HG02870 (cell line): ENCODE measurements at regions not wholly inside any gene's neighbourhood (a gene's known extent, or its start where the extent isn't known, plus 50 kb on each side); places are given as distances from the start of the nearest gene placed in this dataset.

ENCODE experiments used
- ATAC-seq: cut with Tn5 transposase; IDR thresholded peaks from one replicate; pipeline ENCODE4 v1.9.1; 2021; ENCODE audit warnings: mild to moderate bottlenecking, moderate library complexity; ENCODE audit not compliant: unreplicated experiment

GRCh38 chrX:149992918-149993317, 54.6 kb upstream of the EOLA2 start:
- ATAC-seq = no peak

DNA sequence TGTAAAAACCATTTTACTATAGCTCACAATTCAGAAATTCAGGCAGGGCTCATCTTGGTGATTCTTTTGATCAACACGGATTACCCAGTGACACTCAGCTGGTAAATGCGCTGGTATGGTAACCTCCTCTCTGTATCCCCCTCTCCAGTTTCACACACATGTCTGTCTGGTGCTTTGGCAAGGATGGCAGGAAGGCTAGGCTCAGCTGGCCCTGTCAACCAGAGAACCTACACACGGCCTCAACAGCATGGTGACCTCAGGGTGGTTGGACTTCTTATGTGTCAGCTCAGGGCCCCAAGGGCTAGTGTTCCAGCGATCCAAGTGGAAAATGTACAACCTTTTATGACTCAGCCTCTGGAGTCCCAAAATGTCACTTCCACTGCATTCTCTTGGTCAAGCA, 55.7 kb upstream of the EOLA2 start:
- ATAC-seq = no peak

GRCh38 chrX:149996515-149996914, 58.2 kb upstream of the EOLA2 start:
- ATAC-seq = no peak

DNA sequence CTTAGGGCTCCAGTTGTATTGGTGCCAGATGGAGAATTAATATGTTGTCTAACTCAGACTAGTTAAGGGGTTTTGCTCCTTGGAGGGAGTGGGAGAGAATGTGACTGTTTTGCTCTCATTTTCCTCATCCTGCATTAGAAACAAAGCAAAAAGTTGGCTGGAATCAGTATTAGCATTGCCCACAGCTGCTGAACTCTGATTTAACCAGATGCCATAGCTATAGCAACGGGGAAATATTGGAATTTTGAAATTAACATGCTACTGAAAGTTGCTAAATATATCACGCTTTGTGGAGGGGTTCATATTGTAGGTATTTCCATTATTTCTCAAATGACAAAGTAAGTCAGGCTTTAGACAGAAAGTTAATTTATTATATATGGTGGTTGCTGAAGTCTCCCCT, 66.7 kb upstream of the EOLA2 start:
- no peak for ATAC-seq

DNA sequence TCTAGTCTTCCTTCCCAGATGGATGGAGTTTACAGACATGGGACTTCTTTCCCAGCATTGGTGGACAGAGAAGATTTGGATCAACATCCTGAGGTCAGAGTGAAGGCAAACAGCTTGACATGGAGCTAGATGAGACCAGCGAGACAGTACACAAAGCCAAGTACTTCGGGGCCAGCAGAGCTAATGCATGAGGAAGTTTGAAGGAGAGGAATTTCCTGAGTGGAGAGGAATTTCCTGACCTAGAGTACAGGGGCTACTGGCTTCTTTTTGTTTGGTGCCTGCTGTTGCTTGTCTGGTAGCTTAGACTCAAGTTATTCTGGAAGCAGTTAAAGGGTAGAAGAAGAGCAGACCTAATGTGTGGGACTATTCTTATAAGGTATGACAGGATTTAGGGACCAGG, 69.1 kb upstream of the EOLA2 start:
- no peak for ATAC-seq

DNA sequence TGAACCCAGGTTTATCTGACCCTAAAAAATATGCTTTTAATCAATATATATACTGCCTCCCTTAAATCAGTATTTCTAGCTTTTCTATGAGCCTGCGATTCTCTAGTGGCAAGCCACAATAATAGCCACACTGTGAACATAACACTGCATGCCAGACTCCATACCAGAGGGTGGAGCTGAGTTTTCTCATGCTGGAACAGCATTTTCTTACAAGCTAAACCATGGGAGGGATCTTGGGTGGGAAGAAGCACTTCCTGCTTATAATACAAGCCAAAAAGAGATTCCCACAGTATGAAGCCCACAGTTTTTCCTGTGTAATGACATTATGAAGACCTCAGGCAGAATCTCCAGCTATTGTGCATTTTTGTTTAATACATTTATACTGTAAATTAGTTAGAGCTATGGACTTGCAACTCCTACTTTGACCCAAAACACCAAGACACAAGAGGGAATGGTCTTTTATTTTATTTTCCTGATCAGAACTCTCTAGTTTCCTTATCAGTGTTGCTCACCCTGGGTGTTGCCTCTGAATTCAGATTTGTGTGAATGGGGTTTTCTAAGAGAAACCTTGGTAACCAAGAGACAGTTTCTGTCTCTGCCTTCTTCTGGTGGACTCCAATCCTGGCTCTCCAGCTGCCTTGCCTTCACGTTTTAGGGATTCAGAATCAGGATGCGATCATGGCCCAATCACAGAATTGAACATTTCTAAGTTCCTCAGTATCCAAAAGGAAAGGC, 74.5 kb upstream of the EOLA2 start:
- no peak for ATAC-seq

DNA sequence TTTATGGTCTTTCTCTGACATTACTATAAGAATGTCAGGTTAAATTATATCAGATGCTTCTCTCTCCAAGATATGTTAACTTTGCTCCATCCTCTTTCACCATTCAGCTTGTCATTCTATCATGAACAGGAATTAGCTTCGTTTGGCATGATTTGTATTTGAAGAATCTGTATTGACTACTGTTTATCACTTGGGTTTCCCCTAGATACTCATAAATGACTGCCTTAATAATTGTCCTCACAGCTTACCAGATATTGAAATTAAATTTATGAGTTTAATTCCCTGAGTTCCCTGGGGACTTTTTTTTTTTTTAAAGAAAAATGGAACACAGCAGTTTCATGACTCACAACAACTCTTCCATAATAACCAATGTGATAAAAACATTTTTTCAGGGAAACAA, 76.2 kb upstream of the EOLA2 start:
- ATAC-seq = no peak

DNA sequence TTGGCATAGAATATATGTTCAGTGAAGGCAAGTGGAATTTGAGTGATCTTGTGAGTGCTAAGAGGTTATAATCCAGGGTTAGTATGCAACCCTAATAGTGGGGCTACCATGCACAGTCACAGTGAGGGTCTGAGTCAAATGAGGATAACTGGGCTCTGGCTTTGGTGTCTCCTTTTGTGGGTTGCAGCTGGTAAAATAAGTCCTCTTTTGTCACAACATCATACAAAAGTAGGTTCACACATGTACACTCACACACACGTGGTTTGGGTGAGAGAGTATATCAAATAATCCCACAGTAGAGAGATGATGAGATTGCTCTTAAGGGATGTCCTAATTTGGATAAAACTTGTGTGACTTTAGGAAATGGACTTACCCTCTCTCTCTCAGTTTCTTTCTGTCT, 79.6 kb upstream of the EOLA2 start:
- ATAC-seq = no peak

- ATAC-seq = no peak
Measured at GRCh38 chrX:150018931-150019361, 80.7 kb upstream of the EOLA2 start.

- ATAC-seq = no peak
Measured at GRCh38 chrX:150028692-150029091, 90.4 kb upstream of the EOLA2 start.

GRCh38 chrX:150032742-150033141, 94.5 kb upstream of the EOLA2 start:
- no peak for ATAC-seq

DNA sequence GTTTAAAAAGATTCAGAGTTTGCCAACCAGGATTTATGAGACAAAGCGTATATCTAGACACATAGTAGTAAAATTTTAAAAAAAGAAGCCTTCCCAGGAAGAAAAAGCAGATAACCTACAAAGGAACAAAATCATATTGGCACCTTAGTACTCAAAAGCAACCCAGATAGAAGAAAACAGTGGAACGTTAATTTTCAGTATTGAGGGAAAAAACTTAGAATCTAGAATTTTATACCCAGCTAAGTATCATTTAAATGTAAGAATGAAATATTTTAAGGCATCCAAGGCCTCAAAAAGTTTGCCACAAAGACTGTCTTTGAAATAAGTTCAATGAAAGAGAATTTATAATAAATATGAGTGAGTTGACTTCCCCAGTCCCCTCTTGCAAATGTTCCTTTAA, 96.5 kb upstream of the EOLA2 start:
- ATAC-seq = no peak

DNA sequence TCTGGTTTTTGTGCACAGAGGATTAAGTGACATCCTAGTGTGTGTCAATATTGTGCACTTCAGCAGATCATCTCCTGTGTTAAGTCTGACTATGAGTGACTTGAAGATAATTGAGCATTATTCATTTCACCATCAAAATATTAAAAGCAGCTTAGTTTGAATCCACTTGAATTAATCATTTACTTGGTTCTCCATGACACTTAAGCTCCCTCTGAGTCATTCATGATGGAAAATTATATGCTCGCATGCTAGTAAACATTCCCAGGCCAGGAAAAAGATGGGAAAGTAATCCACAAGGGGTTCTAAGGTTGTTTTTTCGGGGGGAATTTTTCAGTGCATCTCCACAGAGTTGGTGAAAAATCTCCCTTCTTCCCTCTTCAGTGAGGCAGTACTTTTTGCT, 97.2 kb upstream of the EOLA2 start:
- no peak for ATAC-seq

GRCh38 chrX:150036181-150036580, 97.9 kb upstream of the EOLA2 start:
- no peak for ATAC-seq

- ATAC-seq = no peak
Measured at GRCh38 chrX:150036641-150037040, 98.3 kb upstream of the EOLA2 start.

DNA sequence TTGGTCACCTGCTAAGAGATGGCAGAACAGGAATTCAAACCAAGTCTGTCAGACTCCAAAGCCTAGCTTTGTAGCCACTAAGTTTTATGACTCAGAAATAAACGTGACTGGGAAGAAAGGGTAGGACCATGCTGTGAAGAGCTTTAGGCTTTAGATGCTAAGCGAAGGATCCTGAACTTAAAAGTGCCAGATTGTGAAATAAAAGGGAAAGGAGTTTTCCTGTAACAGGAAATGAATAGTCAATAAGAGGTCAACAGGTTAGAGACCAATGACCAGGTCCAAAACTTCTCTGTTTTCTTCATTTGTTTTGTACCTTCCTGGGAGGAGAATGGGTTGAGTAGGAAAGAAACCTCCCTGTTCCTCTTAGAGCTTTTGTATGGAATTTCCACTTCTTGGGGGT, 98.8 kb upstream of the EOLA2 start:
- no peak for ATAC-seq

DNA sequence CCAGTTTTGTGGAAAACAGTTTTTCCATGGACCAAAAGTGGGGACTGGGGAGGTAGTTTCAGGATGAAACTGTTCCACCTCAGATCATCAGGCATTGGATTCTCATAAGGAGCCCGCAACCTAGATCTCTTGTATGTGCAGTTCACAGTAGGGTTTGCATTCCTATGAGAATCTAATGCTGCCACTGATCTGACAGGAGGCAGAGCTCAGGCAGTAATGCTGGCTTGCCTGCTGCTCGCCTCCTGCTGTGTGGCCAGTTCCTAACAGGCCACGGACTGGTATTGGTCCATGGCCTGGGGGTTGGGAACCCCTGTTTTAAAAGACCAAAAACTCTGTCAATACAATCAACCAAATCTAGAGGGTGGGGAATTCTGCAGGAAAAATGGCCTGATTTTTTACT, 100.0 kb upstream of the EOLA2 start:
- no peak for ATAC-seq

DNA sequence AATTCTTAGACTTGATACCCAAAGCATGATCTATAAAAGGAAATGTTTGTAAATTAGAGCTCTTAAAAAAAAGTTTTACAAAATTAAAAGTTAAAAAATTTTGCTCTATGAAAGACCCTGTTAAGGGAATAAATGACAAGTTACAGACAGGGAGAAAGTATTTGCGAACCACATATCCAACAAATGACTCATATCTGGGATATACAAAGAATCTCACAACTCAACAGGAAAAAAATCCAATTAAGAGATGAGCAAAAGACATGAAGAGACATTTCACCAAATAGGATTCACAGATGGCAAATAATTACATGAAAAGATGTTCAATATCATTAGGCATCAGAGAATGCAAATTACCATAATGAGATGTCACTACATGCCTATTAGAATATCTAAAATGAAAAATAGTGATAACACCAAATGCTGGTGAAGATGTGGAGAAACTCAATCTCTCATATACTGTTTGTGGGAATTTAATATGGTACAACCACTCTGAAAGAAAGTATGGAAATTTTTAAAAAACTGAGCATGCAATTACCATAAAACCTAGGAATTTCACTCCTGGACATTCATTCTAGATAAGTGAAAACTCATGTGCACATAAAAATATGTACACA, 100.8 kb upstream of the EOLA2 start:
- ATAC-seq = no peak

DNA sequence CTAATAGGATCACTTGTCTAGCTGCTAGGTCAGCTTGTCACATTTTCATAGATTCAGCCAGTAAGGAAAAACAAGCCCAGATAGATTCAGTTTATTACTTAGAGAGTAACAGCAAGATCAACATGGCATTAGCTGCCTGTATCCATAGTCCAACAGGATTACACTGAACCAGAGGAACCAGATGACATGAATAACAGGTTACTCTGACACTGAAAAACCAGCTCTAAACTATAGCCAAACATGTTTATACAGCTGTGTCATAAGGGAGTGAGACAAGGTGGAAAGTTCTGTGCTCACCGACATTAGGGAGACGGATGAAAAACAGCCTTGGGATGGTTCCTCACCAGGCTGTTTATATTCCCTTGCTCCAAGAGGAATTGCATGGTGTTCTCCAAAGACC, 102.9 kb upstream of the EOLA2 start:
- no peak for ATAC-seq

GRCh38 chrX:150044556-150044955, 106.3 kb upstream of the EOLA2 start:
- no peak for ATAC-seq

DNA sequence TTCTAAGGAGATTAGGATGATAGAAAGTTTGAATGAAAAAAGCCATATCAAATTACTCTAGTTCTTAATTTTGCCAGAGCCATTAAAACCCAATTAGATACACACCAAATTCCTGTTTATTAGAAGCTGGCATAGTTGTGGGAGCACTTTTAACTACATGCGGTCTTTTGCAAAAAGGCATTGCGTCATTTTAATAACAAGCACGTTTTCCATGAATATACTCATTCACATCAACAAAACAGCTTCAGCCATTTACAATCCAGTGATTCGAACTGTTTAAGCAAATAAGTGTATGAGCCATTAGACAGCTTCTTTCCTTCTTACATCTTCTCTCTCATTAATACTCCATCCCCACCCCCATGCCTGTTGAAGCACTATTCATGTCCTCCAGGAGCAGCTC, 109.5 kb upstream of the EOLA2 start:
- ATAC-seq = no peak

- no peak for ATAC-seq
Measured at GRCh38 chrX:150049647-150050046, 111.4 kb upstream of the EOLA2 start.

GRCh38 chrX:150050387-150050786, 112.1 kb upstream of the EOLA2 start:
- ATAC-seq = no peak
